Caco-2 (cell line): ENCODE measurements at regions not wholly inside any gene's neighbourhood (a gene's known extent, or its start where the extent isn't known, plus 50 kb on each side); places are given as distances from the start of the nearest gene placed in this dataset.

Source experiments
- BruUV-seq: library from RNA; stranded (reverse); fragments of 400-500 nt; replicated peaks from 2 replicates; lab custom pipeline; 2021; lab: Mats Ljungman, UMichigan
- CTCF ChIA-PET: fragments of 300-600 bp; sonication (Branson Sonifier 250); formaldehyde crosslinking; loops from one replicate; lab custom pipeline; 2022; ENCODE audit warnings: antibody characterized with exemption; lab: Charles Lee
- POLR2A ChIA-PET: fragments of 300-600 bp; sonication (Branson Sonifier 250); formaldehyde crosslinking; loops from one replicate; lab custom pipeline; 2022; ENCODE audit warnings: antibody characterized with exemption; lab: Charles Lee
- DNase-seq, 2 experiments: peaks; one replicate each; pipeline versions ENCODE4 v3.0.0 to v3.0.0-alpha.2; 2020 to 2022
- H3K27me3 ChIP-seq: replicated peaks from 2 replicates; pipeline ENCODE4 v1.6.0; 2011; ENCODE audit warnings: low read length; ENCODE audit not compliant: control insufficient read depth, insufficient read depth
- H3K36me3 ChIP-seq: 2 replicates; pipeline ENCODE4 v1.5.1; 2011; ENCODE audit warnings: low read length; ENCODE audit not compliant: control insufficient read depth, insufficient read depth
- H3K4me1 ChIP-seq: fragments of 250-450 bp; sonication (Bioruptor Pico); 2 replicates; pipeline ENCODE4 v1.5.1; 2020; ENCODE audit warnings: mild to moderate bottlenecking
- H3K4me3 ChIP-seq: 2 replicates; pipeline ENCODE4 v1.5.1; 2011; ENCODE audit warnings: low read depth, mild to moderate bottlenecking, control low read depth, low read length
- H3K9me3 ChIP-seq: fragments of 250-450 bp; sonication (Bioruptor Pico); 2 replicates; pipeline ENCODE4 v1.5.1; 2020; ENCODE audit warnings: mild to moderate bottlenecking, moderate library complexity
- H3K27ac Mint-ChIP-seq: one replicate; pipeline ENCODE4 v1.8.0; 2022; ENCODE audit warnings: mixed read lengths; ENCODE audit not compliant: unreplicated experiment
- H3K27me3 Mint-ChIP-seq: one replicate; pipeline ENCODE4 v1.8.0; 2022; ENCODE audit warnings: mixed read lengths; ENCODE audit not compliant: insufficient read depth, unreplicated experiment
- H3K36me3 Mint-ChIP-seq: one replicate; pipeline ENCODE4 v1.8.0; 2022; ENCODE audit warnings: mild to moderate bottlenecking, mixed read lengths; ENCODE audit not compliant: insufficient read depth, unreplicated experiment
- H3K4me1 Mint-ChIP-seq: one replicate; pipeline ENCODE4 v1.8.0; 2022; ENCODE audit warnings: low read depth, mixed read lengths; ENCODE audit not compliant: unreplicated experiment
- H3K4me3 Mint-ChIP-seq: one replicate; pipeline ENCODE4 v1.8.0; 2022; ENCODE audit warnings: mild to moderate bottlenecking, moderate library complexity, mixed read lengths; ENCODE audit not compliant: unreplicated experiment
- H3K9me3 Mint-ChIP-seq: one replicate; pipeline ENCODE4 v1.8.0; 2022; ENCODE audit warnings: mixed read lengths; ENCODE audit not compliant: unreplicated experiment
- intact Hi-C: fragments of 100-400 bp; cut with micrococcal nuclease; formaldehyde crosslinking; loops from one replicate; pipeline ENCODE4 v1.10.0; 2022; ENCODE audit not compliant: unreplicated experiment
- TF ChIP-seq, protein P1 (sequence below), 2 experiments: fragments of 200-600 bp in 1 of 2; IDR thresholded peaks; 1 replicate in 1 of 2; 2 replicates in 1 of 2; pipeline versions ENCODE4 v1.5.1 to v1.8.0; 2011 to 2022; ENCODE audit warnings: antibody characterized with exemption in 1 of 2, control low read depth in 1 of 2, inconsistent platforms in 1 of 2, low read depth in 1 of 2, low read length in 1 of 2, mild to moderate bottlenecking in 1 of 2, moderate library complexity in 1 of 2; ENCODE audit not compliant: insufficient read depth in 1 of 2, severe bottlenecking in 1 of 2, unreplicated experiment in 1 of 2

DNA sequence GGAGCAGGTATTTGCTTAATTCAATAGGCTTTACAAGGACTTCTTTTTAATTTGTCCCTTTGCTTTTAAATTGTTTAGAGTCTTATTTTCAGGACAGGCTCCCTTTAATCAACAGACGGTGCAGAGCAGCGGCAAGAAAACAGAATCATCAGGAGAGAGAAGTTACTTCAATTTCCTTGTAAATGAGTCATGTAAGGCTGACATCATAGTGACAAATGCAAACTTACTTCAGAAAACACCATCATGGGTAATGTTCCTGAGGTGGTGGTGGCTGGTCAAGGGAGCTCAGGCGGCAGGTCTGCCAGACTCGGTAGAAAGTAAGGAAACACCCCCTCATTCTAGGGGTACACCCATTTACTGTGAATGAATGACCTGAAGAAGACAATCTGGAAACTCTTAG, 395.1 kb downstream of the FBXO15 start:
- no TSS peak for BruUV-seq

DNA sequence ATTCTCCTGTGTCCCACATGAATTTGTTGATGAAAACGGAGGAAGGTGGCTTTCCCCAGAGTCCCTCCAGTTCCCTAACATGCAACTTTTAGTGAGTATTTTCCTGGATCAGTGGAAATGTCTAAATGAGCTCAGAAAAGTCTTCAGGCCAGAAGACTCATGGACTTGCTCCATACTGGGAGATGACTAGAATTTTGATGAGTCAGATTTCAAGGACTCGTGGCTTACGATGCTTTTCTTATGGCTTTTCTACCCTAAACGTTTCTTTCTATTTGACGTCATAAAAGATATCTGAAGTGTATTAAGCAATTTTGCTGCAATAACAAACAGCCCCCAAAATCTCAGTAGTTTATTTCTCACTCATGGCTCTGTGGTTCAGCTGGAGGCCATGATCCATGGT, 397.6 kb downstream of the FBXO15 start:
- no peaks in the 10 kb centered on the region for H3K36me3 ChIP-seq
- no peaks in the 10 kb centered on the region for H3K27me3 ChIP-seq
- no peaks in the 10 kb centered on the region for H3K27me3 Mint-ChIP-seq
- intact Hi-C loops: no loop called here
- TF ChIP-seq, protein P1, sequence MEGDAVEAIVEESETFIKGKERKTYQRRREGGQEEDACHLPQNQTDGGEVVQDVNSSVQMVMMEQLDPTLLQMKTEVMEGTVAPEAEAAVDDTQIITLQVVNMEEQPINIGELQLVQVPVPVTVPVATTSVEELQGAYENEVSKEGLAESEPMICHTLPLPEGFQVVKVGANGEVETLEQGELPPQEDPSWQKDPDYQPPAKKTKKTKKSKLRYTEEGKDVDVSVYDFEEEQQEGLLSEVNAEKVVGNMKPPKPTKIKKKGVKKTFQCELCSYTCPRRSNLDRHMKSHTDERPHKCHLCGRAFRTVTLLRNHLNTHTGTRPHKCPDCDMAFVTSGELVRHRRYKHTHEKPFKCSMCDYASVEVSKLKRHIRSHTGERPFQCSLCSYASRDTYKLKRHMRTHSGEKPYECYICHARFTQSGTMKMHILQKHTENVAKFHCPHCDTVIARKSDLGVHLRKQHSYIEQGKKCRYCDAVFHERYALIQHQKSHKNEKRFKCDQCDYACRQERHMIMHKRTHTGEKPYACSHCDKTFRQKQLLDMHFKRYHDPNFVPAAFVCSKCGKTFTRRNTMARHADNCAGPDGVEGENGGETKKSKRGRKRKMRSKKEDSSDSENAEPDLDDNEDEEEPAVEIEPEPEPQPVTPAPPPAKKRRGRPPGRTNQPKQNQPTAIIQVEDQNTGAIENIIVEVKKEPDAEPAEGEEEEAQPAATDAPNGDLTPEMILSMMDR (IDR thresholded peaks at IDR 0.05; ENCODE audit: insufficient read depth in 1 of 2, low read depth in 1 of 2, low read length in 1 of 2, severe bottlenecking in 1 of 2, unreplicated experiment in 1 of 2): no peak
- H3K9me3 ChIP-seq: no peaks in the 10 kb centered on the region
- no peaks in the 10 kb centered on the region for H3K4me1 Mint-ChIP-seq
- no peaks in the 10 kb centered on the region for H3K36me3 Mint-ChIP-seq
- H3K4me3 ChIP-seq: no peak overlapping the region
- no peak overlapping the region for H3K4me3 Mint-ChIP-seq
- DNase-seq: no peak
- H3K27ac Mint-ChIP-seq: no peak overlapping the region
- ChIA-PET CTCF (no interaction called here), POLR2A (no interaction called here)
- no peaks in the 10 kb centered on the region for H3K4me1 ChIP-seq
- BruUV-seq: no TSS peak
- H3K9me3 Mint-ChIP-seq: no peaks in the 10 kb centered on the region

More for the DNA sequence above, 395.1 kb downstream of the FBXO15 start:
- DNase-seq: no peak
- intact Hi-C loops: no loop called here
- no peak overlapping the region for H3K4me3 ChIP-seq
- Mint-ChIP-seq H3K27ac (no peak overlapping the region), H3K4me3 (no peak overlapping the region), H3K27me3 (peaks cover 9% of the 10 kb centered on the region), H3K4me1 (no peaks in the 10 kb centered on the region), H3K36me3 (no peaks in the 10 kb centered on the region), H3K9me3 (no peaks in the 10 kb centered on the region)
- H3K4me1 ChIP-seq: no peaks in the 10 kb centered on the region
- TF ChIP-seq, protein P1 (IDR thresholded peaks at IDR 0.05; ENCODE audit: insufficient read depth in 1 of 2, low read depth in 1 of 2, low read length in 1 of 2, severe bottlenecking in 1 of 2, unreplicated experiment in 1 of 2): no peak
- H3K27me3 ChIP-seq: no peaks in the 10 kb centered on the region
- ChIA-PET POLR2A (no interaction called here), CTCF (no interaction called here)
- H3K36me3 ChIP-seq: no peaks in the 10 kb centered on the region
- H3K9me3 ChIP-seq: no peaks in the 10 kb centered on the region

DNA sequence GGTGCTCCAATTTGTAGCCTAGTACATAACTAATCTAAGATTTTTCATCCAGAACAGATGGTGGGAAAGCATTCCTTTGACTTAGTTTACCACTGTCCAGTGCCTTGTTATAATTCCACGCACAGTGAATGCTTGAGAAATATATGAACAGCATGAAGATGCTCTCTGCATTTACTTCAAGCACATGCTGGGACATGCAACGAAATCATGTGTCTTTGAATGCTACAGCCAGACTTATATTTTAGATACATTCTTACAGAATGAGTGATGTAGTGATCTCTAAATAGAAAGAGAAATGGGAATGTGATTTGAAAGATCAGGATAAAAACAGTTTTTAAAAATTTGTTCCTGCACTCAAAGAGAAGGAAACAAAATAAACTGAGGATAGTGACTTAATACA, 398.3 kb downstream of the FBXO15 start:
- ChIA-PET POLR2A (no interaction called here), CTCF (no interaction called here)
- intact Hi-C loops: no loop called here
- Mint-ChIP-seq H3K4me3 (no peak overlapping the region), H3K4me1 (no peaks in the 10 kb centered on the region), H3K27ac (no peak overlapping the region), H3K36me3 (no peaks in the 10 kb centered on the region), H3K9me3 (no peaks in the 10 kb centered on the region), H3K27me3 (no peaks in the 10 kb centered on the region)
- TF ChIP-seq, protein P1 (IDR thresholded peaks at IDR 0.05; ENCODE audit: insufficient read depth in 1 of 2, low read depth in 1 of 2, low read length in 1 of 2, severe bottlenecking in 1 of 2, unreplicated experiment in 1 of 2): no peak
- Histone ChIP-seq H3K4me1 (no peaks in the 10 kb centered on the region), H3K9me3 (no peaks in the 10 kb centered on the region), H3K27me3 (no peaks in the 10 kb centered on the region), H3K36me3 (no peaks in the 10 kb centered on the region), H3K4me3 (no peak overlapping the region)
- no TSS peak for BruUV-seq
- no peak for DNase-seq
